Tibial nerve (tissue), 4 donors: ENCODE measurements at regions not wholly inside any gene's neighbourhood (a gene's known extent, or its start where the extent isn't known, plus 50 kb on each side); places are given as distances from the start of the nearest gene placed in this dataset.
"Not testable (repeated sequence)": the region's sequence is repeated elsewhere in the genome, so short reads cannot be mapped to it uniquely, and the experiment has no call there.

Experiments
- DNase-seq, 2 donors: peaks; one replicate each; pipeline ENCODE4 v3.0.0-alpha.2; 2019; ENCODE audit warnings: low spot score in 2 of 2
- H3K27ac ChIP-seq, 4 donors: fragments of 200-600 bp; sonication (generic) in 3 of 4; one replicate each; pipeline ENCODE4 v1.5.1; 2017 to 2019; ENCODE audit warnings: mild to moderate bottlenecking in 1 of 4
- H3K27me3 ChIP-seq, 2 donors: fragments of 200-600 bp; sonication (generic) in 1 of 2; one replicate each; pipeline versions ENCODE4 v1.5.1 to v1.6.0; 2017 to 2019
- H3K36me3 ChIP-seq, 3 donors: fragments of 200-600 bp; sonication (generic); one replicate each; pipeline ENCODE4 v1.5.1; 2018 to 2019
- H3K4me1 ChIP-seq, 4 donors: fragments of 200-600 bp; sonication (generic) in 3 of 4; one replicate each; pipeline ENCODE4 v1.5.1; 2017 to 2019
- H3K4me3 ChIP-seq, 4 donors: fragments of 200-600 bp; sonication (generic) in 3 of 4; one replicate each; pipeline ENCODE4 v1.5.1; 2017 to 2019; ENCODE audit warnings: mild to moderate bottlenecking in 1 of 4, moderate library complexity in 1 of 4
- H3K9me3 ChIP-seq, 4 donors: fragments of 200-600 bp; sonication (generic) in 3 of 4; one replicate each; pipeline ENCODE4 v1.5.1; 2017 to 2019
- CTCF ChIP-seq, 5 experiments: fragments of 200-600 bp in 3 of 5; fragments of 450-650 bp in 2 of 5; sonication (generic) in 3 of 5; IDR thresholded peaks; one replicate each; pipeline ENCODE4 v1.5.1; 2016 to 2019; ENCODE audit warnings: antibody characterized with exemption in 5 of 5, mild to moderate bottlenecking in 3 of 5, moderate library complexity in 2 of 5
- EP300 ChIP-seq, 2 donors: sonication (generic); formaldehyde crosslinking; IDR thresholded peaks; one replicate each; pipeline ENCODE4 v1.6.1; 2017; ENCODE audit warnings: antibody characterized with exemption in 2 of 2, mild to moderate bottlenecking in 1 of 2
- POLR2A ChIP-seq, 2 donors: fragments of 450-650 bp; IDR thresholded peaks; one replicate each; pipeline ENCODE4 v1.6.1; 2017; ENCODE audit warnings: antibody characterized with exemption in 2 of 2, mild to moderate bottlenecking in 2 of 2, moderate library complexity in 2 of 2
- WGBS, 2 donors: methylation state at CpG; one replicate each; pipeline ENCODE4 v1.1.5; 2018; 5-methylcytosine and 5-hydroxymethylcytosine counted together

- H3K9me3 ChIP-seq, result peaks cover 0 to 5% (median 0%) of the 10 kb centered on the region in 4 donors
- no peaks in the 10 kb centered on the region for H3K36me3 ChIP-seq
- no peak for TF ChIP-seq EP300 (IDR thresholded peaks at IDR 0.05)
- no peak for TF ChIP-seq CTCF (IDR thresholded peaks at IDR 0.05)
- TF ChIP-seq POLR2A (IDR thresholded peaks at IDR 0.05), result no peak
- no peak overlapping the region for H3K4me3 ChIP-seq
- WGBS, 2 donors, result 17 to 32% methylated on average over 1 of the region's 1 CpG
- H3K4me1 ChIP-seq, result no peaks in the 10 kb centered on the region
- H3K27ac ChIP-seq, result no peak overlapping the region
- DNase-seq, result no peak
- H3K27me3 ChIP-seq, result no peaks in the 10 kb centered on the region
These were observed 547.8 kb downstream of the FRK start for GRCh38 chr6:115512923-115513322.

- H3K27ac ChIP-seq, result no peak overlapping the region
- TF ChIP-seq CTCF (IDR thresholded peaks at IDR 0.05), result no peak
- no peak for TF ChIP-seq POLR2A (IDR thresholded peaks at IDR 0.05)
- TF ChIP-seq EP300 (IDR thresholded peaks at IDR 0.05), result no peak
- H3K27me3 ChIP-seq, result no peaks in the 10 kb centered on the region
- no peak overlapping the region for H3K4me3 ChIP-seq
- H3K36me3 ChIP-seq, result no peaks in the 10 kb centered on the region
- no peak for DNase-seq
- H3K9me3 ChIP-seq, result no peaks in the 10 kb centered on the region
- no peaks in the 10 kb centered on the region for H3K4me1 ChIP-seq
These were observed 548.9 kb downstream of the FRK start for GRCh38 chr6:115511771-115512170.

- H3K4me3 ChIP-seq, H3K4me1 ChIP-seq, H3K27ac ChIP-seq, DNase-seq, H3K36me3 ChIP-seq, H3K27me3 ChIP-seq, H3K9me3 ChIP-seq: not testable (repeated sequence)
- WGBS, 2 donors, result 43 to 46% methylated on average over 2 of the region's 2 CpGs
These were observed 558.3 kb downstream of the FRK start for GRCh38 chr6:115502432-115502831.

GRCh38 chr6:115495184-115495583 is 565.5 kb downstream of the FRK start:
- Histone ChIP-seq H3K4me3 (no peak overlapping the region), H3K27me3 (no peaks in the 10 kb centered on the region), H3K27ac (no peak overlapping the region), H3K4me1 (no peaks in the 10 kb centered on the region), H3K9me3 (peaks cover 0 to 16% (median 0%) of the 10 kb centered on the region in 4 donors), H3K36me3 (no peaks in the 10 kb centered on the region)
- DNase-seq, result no peak
- TF ChIP-seq EP300 (IDR thresholded peaks at IDR 0.05), result no peak
- no peak for TF ChIP-seq POLR2A (IDR thresholded peaks at IDR 0.05)
- TF ChIP-seq CTCF (IDR thresholded peaks at IDR 0.05), result no peak
- WGBS, 2 donors, result 86% methylated on average over 3 of the region's 3 CpGs

- DNase-seq, result no peak
- Histone ChIP-seq H3K36me3 (no peaks in the 10 kb centered on the region), H3K27ac (no peak overlapping the region), H3K9me3 (no peaks in the 10 kb centered on the region), H3K27me3 (no peaks in the 10 kb centered on the region), H3K4me1 (no peaks in the 10 kb centered on the region), H3K4me3 (no peak overlapping the region)
- 80 to 87% methylated on average over 2 of the region's 2 CpGs for WGBS, 2 donors
- no peak for TF ChIP-seq POLR2A (IDR thresholded peaks at IDR 0.05)
- TF ChIP-seq EP300 (IDR thresholded peaks at IDR 0.05), result no peak
These were observed 573.4 kb downstream of the FRK start for GRCh38 chr6:115487331-115487730.

GRCh38 chr6:115485400-115485799 is 575.3 kb downstream of the FRK start:
- Histone ChIP-seq H3K9me3 (no peaks in the 10 kb centered on the region), H3K27me3 (no peaks in the 10 kb centered on the region), H3K4me1 (no peaks in the 10 kb centered on the region), H3K36me3 (no peaks in the 10 kb centered on the region), H3K27ac (no peak overlapping the region), H3K4me3 (no peak overlapping the region)
- DNase-seq, result no peak
- 65 to 67% methylated on average over 4 of the region's 4 CpGs for WGBS, 2 donors
- TF ChIP-seq POLR2A (IDR thresholded peaks at IDR 0.05) (no peak), EP300 (IDR thresholded peaks at IDR 0.05) (no peak), CTCF (IDR thresholded peaks at IDR 0.05) (no peak)

- not testable (repeated sequence) for H3K27ac ChIP-seq, H3K36me3 ChIP-seq, H3K27me3 ChIP-seq, H3K9me3 ChIP-seq, H3K4me1 ChIP-seq, H3K4me3 ChIP-seq, DNase-seq
- WGBS, 2 donors, result 73 to 86% methylated on average over 4 of the region's 4 CpGs
These were observed 580.1 kb downstream of the FRK start for GRCh38 chr6:115480543-115480942.
